ENCODE measurements at regions not wholly inside any gene's neighbourhood (a gene's known extent, or its start where the extent isn't known, plus 50 kb on each side); places are given as distances from the start of the nearest gene placed in this dataset.

GRCh38 chr7:156556083-156556482, 84.5 kb upstream of the RNF32 start:
- Histone ChIP-seq H3K27ac (ENCODE audit: insufficient read depth, low read length) (no peak overlapping the region), H3K27me3 (ENCODE audit: control insufficient read depth, insufficient read depth, low read length) (no peaks in the 10 kb centered on the region), H3K9ac (ENCODE audit: insufficient read depth, low read length) (no peak overlapping the region), H3K9me3 (ENCODE audit: control insufficient read depth, insufficient read depth, low read depth, low read length) (no peaks in the 10 kb centered on the region), H3K36me3 (ENCODE audit: control insufficient read depth, insufficient read depth, low read length) (no peaks in the 10 kb centered on the region), H3K4me2 (ENCODE audit: extremely low read depth, insufficient read depth, low read length) (no peak overlapping the region), H3K4me3 (replicated peaks in 1 of 4; ENCODE audit: control extremely low read depth in 1 of 4, insufficient read depth in 1 of 4, low read depth in 3 of 4, low read length in 4 of 4) (no peak overlapping the region), H4K20me1 (ENCODE audit: control insufficient read depth, extremely low read depth, insufficient read depth, low read length) (no peaks in the 10 kb centered on the region), H3K4me1 (ENCODE audit: control insufficient read depth, extremely low read depth, insufficient read depth, low read length) (no peaks in the 10 kb centered on the region), H2AFZ (ENCODE audit: low read length) (no peak overlapping the region), H3K79me2 (ENCODE audit: control insufficient read depth, insufficient read depth, low read length) (no peaks in the 10 kb centered on the region)
- TF ChIP-seq CTCF (conservative IDR thresholded peaks at IDR 0.05 in 1 of 2, IDR thresholded peaks at IDR 0.05 in 1 of 2; ENCODE audit: low read depth in 1 of 2, low read length in 2 of 2) (no peak), EZH2 (IDR thresholded peaks at IDR 0.05; ENCODE audit: low read length, missing control alignments) (no peak)
- no peak for DNase-seq (ENCODE audit: low read depth in 2 of 2)

GRCh38 chr7:156554488-156554887, 86.1 kb upstream of the RNF32 start:
- Histone ChIP-seq H3K27me3 (ENCODE audit: control insufficient read depth, insufficient read depth, low read length) (no peaks in the 10 kb centered on the region), H3K36me3 (ENCODE audit: control insufficient read depth, insufficient read depth, low read length) (no peaks in the 10 kb centered on the region), H2AFZ (ENCODE audit: low read length) (no peak overlapping the region), H3K4me2 (ENCODE audit: extremely low read depth, insufficient read depth, low read length) (no peak overlapping the region), H4K20me1 (ENCODE audit: control insufficient read depth, extremely low read depth, insufficient read depth, low read length) (no peaks in the 10 kb centered on the region), H3K79me2 (ENCODE audit: control insufficient read depth, insufficient read depth, low read length) (no peaks in the 10 kb centered on the region), H3K9ac (ENCODE audit: insufficient read depth, low read length) (no peak overlapping the region), H3K27ac (ENCODE audit: insufficient read depth, low read length) (no peak overlapping the region), H3K4me3 (replicated peaks in 1 of 4; ENCODE audit: control extremely low read depth in 1 of 4, insufficient read depth in 1 of 4, low read depth in 3 of 4, low read length in 4 of 4) (no peak overlapping the region), H3K4me1 (ENCODE audit: control insufficient read depth, extremely low read depth, insufficient read depth, low read length) (no peaks in the 10 kb centered on the region), H3K9me3 (ENCODE audit: control insufficient read depth, insufficient read depth, low read depth, low read length) (no peaks in the 10 kb centered on the region)
- no peak for DNase-seq (ENCODE audit: low read depth in 2 of 2)
- no peak for TF ChIP-seq EZH2 (IDR thresholded peaks at IDR 0.05; ENCODE audit: low read length, missing control alignments)

GRCh38 chr7:156549636-156550035, 90.9 kb upstream of the RNF32 start:
- H3K36me3 ChIP-seq (ENCODE audit: control insufficient read depth, insufficient read depth, low read length): no peaks in the 10 kb centered on the region
- no peaks in the 10 kb centered on the region for H3K27me3 ChIP-seq (ENCODE audit: control insufficient read depth, insufficient read depth, low read length)
- no peak for DNase-seq (ENCODE audit: low read depth in 2 of 2)
- H3K27ac ChIP-seq (ENCODE audit: insufficient read depth, low read length): no peak overlapping the region
- H3K9me3 ChIP-seq (ENCODE audit: control insufficient read depth, insufficient read depth, low read depth, low read length): no peaks in the 10 kb centered on the region
- H3K79me2 ChIP-seq (ENCODE audit: control insufficient read depth, insufficient read depth, low read length): no peaks in the 10 kb centered on the region
- H4K20me1 ChIP-seq (ENCODE audit: control insufficient read depth, extremely low read depth, insufficient read depth, low read length): no peaks in the 10 kb centered on the region
- H3K9ac ChIP-seq (ENCODE audit: insufficient read depth, low read length): no peak overlapping the region
- H3K4me1 ChIP-seq (ENCODE audit: control insufficient read depth, extremely low read depth, insufficient read depth, low read length): no peaks in the 10 kb centered on the region
- no peak overlapping the region for H3K4me2 ChIP-seq (ENCODE audit: extremely low read depth, insufficient read depth, low read length)
- H2AFZ ChIP-seq (ENCODE audit: low read length): no peak overlapping the region
- no peak for TF ChIP-seq EZH2 (IDR thresholded peaks at IDR 0.05; ENCODE audit: low read length, missing control alignments)
- no peak for TF ChIP-seq CTCF (conservative IDR thresholded peaks at IDR 0.05 in 1 of 2, IDR thresholded peaks at IDR 0.05 in 1 of 2; ENCODE audit: low read depth in 1 of 2, low read length in 2 of 2)
- H3K4me3 ChIP-seq (replicated peaks in 1 of 4; ENCODE audit: control extremely low read depth in 1 of 4, insufficient read depth in 1 of 4, low read depth in 3 of 4, low read length in 4 of 4): no peak overlapping the region
